VCaP (cell line): ENCODE measurements at regions not wholly inside any gene's neighbourhood (a gene's known extent, or its start where the extent isn't known, plus 50 kb on each side); places are given as distances from the start of the nearest gene placed in this dataset.

Experiments
- H3K27ac ChIP-seq: fragments of 450-650 bp; 2 replicates; pipeline ENCODE4 v1.5.1; 2017
- TF ChIP-seq, protein P1 (sequence below): fragments of 450-650 bp; conservative IDR thresholded peaks from 2 replicates; pipeline ENCODE4 v1.5.1; 2017; ENCODE audit warnings: mild to moderate bottlenecking, moderate library complexity

DNA sequence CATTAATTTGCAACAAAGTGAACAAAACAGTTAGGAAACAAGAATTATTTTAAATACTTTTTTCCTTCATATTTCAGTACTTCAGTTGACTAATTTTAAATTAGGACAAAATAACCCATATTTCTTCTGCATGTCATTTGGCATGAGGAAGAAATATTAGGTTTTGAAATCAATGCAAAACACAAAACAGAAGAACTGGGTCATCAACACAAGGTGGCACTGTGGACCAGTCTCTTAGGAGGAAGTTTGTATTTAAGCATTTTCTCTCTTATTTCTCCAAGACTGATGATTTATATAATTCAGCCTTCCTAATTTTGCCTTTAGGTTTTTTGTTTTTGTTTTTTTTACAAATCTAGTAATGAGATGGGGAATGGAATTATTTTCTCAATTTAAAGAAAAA is 352.8 kb upstream of the KCNH7 start:
- TF ChIP-seq, protein P1, sequence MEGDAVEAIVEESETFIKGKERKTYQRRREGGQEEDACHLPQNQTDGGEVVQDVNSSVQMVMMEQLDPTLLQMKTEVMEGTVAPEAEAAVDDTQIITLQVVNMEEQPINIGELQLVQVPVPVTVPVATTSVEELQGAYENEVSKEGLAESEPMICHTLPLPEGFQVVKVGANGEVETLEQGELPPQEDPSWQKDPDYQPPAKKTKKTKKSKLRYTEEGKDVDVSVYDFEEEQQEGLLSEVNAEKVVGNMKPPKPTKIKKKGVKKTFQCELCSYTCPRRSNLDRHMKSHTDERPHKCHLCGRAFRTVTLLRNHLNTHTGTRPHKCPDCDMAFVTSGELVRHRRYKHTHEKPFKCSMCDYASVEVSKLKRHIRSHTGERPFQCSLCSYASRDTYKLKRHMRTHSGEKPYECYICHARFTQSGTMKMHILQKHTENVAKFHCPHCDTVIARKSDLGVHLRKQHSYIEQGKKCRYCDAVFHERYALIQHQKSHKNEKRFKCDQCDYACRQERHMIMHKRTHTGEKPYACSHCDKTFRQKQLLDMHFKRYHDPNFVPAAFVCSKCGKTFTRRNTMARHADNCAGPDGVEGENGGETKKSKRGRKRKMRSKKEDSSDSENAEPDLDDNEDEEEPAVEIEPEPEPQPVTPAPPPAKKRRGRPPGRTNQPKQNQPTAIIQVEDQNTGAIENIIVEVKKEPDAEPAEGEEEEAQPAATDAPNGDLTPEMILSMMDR, result peak; percentile 82
- no peak overlapping the region for H3K27ac ChIP-seq

DNA sequence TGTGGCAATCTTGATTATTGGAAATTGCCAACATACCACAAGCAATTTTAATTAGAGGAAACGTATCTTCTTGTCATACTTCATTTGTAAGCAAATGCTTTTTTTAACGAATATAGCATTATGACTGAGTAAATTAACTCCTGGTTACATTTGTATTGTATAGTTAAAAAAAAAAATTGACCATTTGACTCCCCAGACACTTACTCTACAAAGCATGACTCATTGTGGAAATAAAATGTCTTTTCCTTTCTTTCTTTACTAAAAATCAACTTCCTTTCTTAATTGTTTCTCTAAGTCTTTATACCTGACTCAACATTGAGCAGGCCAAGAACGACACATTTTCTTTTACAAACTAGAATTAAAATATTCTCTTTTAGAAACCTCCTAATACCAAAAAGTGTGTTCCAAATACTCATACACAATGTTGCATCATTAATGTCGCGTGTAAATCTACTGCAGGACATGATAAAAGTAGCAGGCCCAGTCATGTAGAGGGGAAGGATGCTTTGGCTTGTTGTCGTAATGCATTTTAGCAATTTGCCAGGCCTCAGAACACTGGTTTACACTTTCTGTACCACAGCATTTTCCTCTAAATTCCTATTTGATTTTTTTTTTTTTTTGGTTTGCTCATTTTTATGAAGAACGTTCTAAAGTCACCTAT is 349.6 kb upstream of the KCNH7 start:
- no peak overlapping the region for H3K27ac ChIP-seq
- TF ChIP-seq, protein P1, result no peak

DNA sequence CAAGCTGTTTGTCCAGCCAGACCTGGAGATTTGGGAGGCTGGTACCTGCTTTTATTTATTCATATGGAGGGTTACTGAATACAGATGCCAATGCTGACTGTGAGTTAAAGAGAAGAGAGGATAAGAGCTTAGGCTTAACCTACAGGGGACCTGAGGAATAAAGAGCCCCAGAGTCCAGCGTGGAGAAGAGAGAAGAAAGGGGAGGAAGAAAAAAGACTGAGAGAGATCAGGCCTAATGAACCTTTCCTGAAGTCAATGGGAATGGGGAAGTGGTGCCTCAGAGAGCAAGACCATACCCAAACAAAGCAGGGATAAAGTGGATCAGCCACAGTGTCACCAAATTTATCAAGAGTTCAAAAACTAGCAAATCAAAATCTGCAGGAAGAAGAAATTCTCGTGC is 348.6 kb upstream of the KCNH7 start:
- TF ChIP-seq, protein P1, result no peak
- H3K27ac ChIP-seq, result no peak overlapping the region

DNA sequence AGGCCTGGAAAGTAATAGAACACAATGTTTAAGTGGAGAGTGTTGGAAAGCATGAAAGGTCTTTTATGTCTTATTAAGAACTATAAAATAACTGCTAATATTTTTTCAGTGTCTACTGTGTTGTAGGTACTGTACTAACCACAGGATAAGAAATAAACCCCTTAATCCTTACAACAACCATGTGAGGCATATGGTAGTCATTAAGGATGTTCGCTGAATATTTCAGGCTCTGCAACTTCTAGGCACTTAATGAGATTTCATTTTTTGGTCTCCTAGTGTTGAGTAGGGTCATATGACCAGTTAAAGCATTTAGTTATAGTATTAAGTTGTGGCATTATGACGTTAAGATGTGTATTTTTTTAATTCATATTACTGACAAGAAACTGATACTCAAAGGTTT is 346.6 kb upstream of the KCNH7 start:
- TF ChIP-seq, protein P1, result no peak
- no peak overlapping the region for H3K27ac ChIP-seq

DNA sequence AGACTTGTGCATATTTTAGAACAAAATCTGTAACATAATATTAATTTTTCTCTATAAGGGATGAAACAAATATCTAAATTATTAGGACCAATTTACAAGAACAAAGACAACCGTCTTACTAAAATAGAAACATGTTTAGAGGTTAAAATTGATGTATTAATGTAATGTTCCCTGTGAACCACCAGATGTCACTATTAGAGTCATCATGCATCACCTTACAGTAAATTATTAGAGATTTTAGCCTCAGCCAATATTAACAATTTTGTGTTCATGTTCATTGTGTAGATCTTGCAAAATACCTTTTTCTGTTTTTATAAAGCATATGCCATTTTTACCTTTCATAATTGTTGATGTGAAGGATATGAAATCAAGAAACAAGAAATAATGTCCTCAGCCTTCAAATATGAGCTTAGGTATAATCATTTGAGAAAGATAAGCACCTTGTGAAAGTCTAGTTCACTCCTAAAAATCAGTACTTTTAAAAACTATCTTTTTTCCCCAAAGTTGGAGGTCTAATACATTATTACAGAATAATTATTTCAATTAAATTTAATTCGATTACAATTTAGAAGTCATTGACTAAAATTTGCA is 344.3 kb upstream of the KCNH7 start:
- TF ChIP-seq, protein P1, result peak; percentile 73
- no peak overlapping the region for H3K27ac ChIP-seq

DNA sequence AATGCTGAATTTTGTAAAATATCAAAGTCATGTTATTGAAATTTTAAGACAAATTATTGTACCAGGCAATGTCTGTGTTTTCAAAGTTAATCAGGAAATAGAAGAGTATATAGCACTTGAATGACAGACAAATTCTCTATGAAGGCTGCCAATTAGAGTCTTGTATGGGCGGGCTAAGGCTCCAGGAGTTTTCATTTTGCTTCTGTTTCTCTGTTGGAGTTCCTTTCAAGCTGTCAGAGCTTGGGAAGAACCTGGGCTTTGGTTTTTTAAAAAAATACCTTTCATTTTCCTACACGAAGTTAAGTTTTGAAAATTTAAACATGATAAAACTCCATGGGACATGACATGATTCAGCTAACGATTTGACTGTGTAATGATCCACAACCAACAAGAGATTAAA is 339.0 kb upstream of the KCNH7 start:
- H3K27ac ChIP-seq, result no peak overlapping the region
- TF ChIP-seq, protein P1, result no peak

DNA sequence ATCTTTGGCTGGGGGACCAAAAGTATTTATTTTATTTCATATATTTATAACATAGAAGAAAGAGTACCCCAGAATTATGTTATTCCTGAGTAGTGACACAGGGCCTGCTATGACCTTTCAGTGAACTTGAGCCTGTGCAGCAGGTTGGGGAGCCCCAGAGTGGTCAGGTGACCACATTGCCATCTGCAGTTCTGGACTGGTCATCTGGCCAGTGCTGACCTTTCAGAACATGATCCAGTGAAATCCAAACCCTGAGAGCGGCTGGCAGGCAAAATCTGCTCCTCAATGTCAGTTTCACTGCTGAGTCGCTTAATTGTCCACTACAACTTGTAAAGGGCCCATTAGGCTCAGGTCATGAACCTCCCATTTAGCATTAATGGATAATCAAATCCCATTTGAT is 336.7 kb upstream of the KCNH7 start:
- TF ChIP-seq, protein P1, result no peak
- no peak overlapping the region for H3K27ac ChIP-seq
